Right lobe of liver (tissue), 4 donors: ENCODE measurements at regions not wholly inside any gene's neighbourhood (a gene's known extent, or its start where the extent isn't known, plus 50 kb on each side); places are given as distances from the start of the nearest gene placed in this dataset.

Source experiments
- POLR2A ChIP-seq: fragments of 450-650 bp; IDR thresholded peaks from one replicate; pipeline ENCODE4 v1.6.1; 2017; ENCODE audit warnings: antibody characterized with exemption, mild to moderate bottlenecking
- TF ChIP-seq, protein P1 (sequence below), 4 donors: fragments of 200-600 bp in 3 of 4; fragments of 450-650 bp in 1 of 4; IDR thresholded peaks; one replicate each; pipeline versions ENCODE4 v1.5.1 to v1.8.0; 2016 to 2022; ENCODE audit warnings: antibody characterized with exemption in 4 of 4, mild to moderate bottlenecking in 2 of 4
- donor health status: DM: no; HTN: no; CAD: no.
- donor health status: DM: no; HTN: no; CAD: no.
- donor health status: DM: no; HTN: yes; CAD: no.

GRCh38 chr5:12467799-12468198 lies 563.6 kb upstream of the CTNND2 start:
- TF ChIP-seq, protein P1, sequence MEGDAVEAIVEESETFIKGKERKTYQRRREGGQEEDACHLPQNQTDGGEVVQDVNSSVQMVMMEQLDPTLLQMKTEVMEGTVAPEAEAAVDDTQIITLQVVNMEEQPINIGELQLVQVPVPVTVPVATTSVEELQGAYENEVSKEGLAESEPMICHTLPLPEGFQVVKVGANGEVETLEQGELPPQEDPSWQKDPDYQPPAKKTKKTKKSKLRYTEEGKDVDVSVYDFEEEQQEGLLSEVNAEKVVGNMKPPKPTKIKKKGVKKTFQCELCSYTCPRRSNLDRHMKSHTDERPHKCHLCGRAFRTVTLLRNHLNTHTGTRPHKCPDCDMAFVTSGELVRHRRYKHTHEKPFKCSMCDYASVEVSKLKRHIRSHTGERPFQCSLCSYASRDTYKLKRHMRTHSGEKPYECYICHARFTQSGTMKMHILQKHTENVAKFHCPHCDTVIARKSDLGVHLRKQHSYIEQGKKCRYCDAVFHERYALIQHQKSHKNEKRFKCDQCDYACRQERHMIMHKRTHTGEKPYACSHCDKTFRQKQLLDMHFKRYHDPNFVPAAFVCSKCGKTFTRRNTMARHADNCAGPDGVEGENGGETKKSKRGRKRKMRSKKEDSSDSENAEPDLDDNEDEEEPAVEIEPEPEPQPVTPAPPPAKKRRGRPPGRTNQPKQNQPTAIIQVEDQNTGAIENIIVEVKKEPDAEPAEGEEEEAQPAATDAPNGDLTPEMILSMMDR (IDR thresholded peaks at IDR 0.05) = no peak
- TF ChIP-seq POLR2A = no peak
